Kidney epithelial cell (primary cell): ENCODE measurements at regions not wholly inside any gene's neighbourhood (a gene's known extent, or its start where the extent isn't known, plus 50 kb on each side); places are given as distances from the start of the nearest gene placed in this dataset.

ENCODE experiments used
- DNase-seq: peaks from one replicate; pipeline ENCODE4 v3.0.0-alpha.2; 2010; ENCODE audit warnings: low read depth
- H3K27me3 ChIP-seq: 2 replicates; pipeline ENCODE4 v1.6.0; 2011; ENCODE audit warnings: low read length; ENCODE audit not compliant: control insufficient read depth, insufficient read depth
- H3K36me3 ChIP-seq: 2 replicates; pipeline ENCODE4 v1.5.1; 2011; ENCODE audit warnings: low read length; ENCODE audit not compliant: control insufficient read depth, insufficient read depth
- H3K4me3 ChIP-seq: 2 replicates; pipeline ENCODE4 v1.5.1; 2011; ENCODE audit warnings: low read depth, mild to moderate bottlenecking, control low read depth, low read length
- CTCF ChIP-seq: IDR thresholded peaks from 2 replicates; pipeline ENCODE4 v1.5.1; 2011; ENCODE audit warnings: mild to moderate bottlenecking, moderate library complexity, low read length, control low read depth, inconsistent platforms; ENCODE audit not compliant: insufficient read depth, poor library complexity, severe bottlenecking

- Histone ChIP-seq H3K36me3 (no peaks in the 10 kb centered on the region), H3K4me3 (no peak overlapping the region), H3K27me3 (no peaks in the 10 kb centered on the region)
- no peak for DNase-seq
- TF ChIP-seq CTCF, result no peak
Measured at GRCh38 chr11:27248576-27249509, 114.2 kb downstream of the CCDC34 start.

GRCh38 chr11:27247660-27248059 is 115.4 kb downstream of the CCDC34 start:
- no peak for DNase-seq
- Histone ChIP-seq H3K27me3 (no peaks in the 10 kb centered on the region), H3K4me3 (no peak overlapping the region), H3K36me3 (no peaks in the 10 kb centered on the region)
- TF ChIP-seq CTCF, result no peak

GRCh38 chr11:27246925-27247324 is 116.1 kb downstream of the CCDC34 start:
- TF ChIP-seq CTCF, result no peak
- Histone ChIP-seq H3K36me3 (no peaks in the 10 kb centered on the region), H3K27me3 (no peaks in the 10 kb centered on the region), H3K4me3 (no peak overlapping the region)
- DNase-seq, result no peak

GRCh38 chr11:27244900-27245299 is 118.1 kb downstream of the CCDC34 start:
- DNase-seq, result no peak
- H3K27me3 ChIP-seq, result no peaks in the 10 kb centered on the region
- TF ChIP-seq CTCF, result no peak
- no peaks in the 10 kb centered on the region for H3K36me3 ChIP-seq
- no peak overlapping the region for H3K4me3 ChIP-seq

DNA sequence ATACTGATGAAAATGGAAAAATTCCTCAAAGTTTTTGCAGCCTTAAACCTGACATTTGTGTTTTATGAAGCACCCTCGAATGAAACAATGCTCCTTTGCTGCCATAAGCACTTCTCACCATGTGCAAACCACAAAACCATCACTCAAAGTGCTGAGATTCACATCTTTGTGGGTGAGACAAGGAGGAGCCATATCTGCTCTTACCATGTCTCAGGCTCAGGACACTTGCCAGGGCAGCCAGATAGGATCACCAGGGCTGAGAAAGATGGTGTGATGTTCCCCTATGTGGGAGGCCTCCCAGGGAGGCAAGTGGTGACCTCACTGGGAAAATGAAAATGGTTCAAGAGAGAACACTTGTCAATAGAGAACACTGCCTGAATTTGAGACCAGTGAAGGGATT is 120.4 kb downstream of the CCDC34 start:
- H3K36me3 ChIP-seq, result no peaks in the 10 kb centered on the region
- no peak for DNase-seq

More for the DNA sequence above, 120.4 kb downstream of the CCDC34 start:
- Histone ChIP-seq H3K4me3 (no peak overlapping the region), H3K27me3 (no peaks in the 10 kb centered on the region)
- no peak for TF ChIP-seq CTCF
